GM13976 (cell line): ENCODE measurements at regions not wholly inside any gene's neighbourhood (a gene's known extent, or its start where the extent isn't known, plus 50 kb on each side); places are given as distances from the start of the nearest gene placed in this dataset.

Experiments
- DNase-seq: peaks from one replicate; pipeline ENCODE4 v3.0.0; 2012; ENCODE audit warnings: low spot score
- CTCF ChIP-seq: IDR thresholded peaks from 2 replicates; pipeline ENCODE4 v1.5.1; 2012; ENCODE audit warnings: borderline replicate concordance, mild to moderate bottlenecking; ENCODE audit not compliant: insufficient read depth; ENCODE audit errors: extremely low read depth, missing control alignments, control extremely low read depth
- in situ Hi-C: fragments of 300-500 bp; cut with MboI; formaldehyde crosslinking; loops from one replicate; pipeline ENCODE4 v1.12.0; 2022; ENCODE audit warnings: low sequenced_read_pairs, mixed read lengths, inconsistent platforms; ENCODE audit not compliant: unreplicated experiment

DNA sequence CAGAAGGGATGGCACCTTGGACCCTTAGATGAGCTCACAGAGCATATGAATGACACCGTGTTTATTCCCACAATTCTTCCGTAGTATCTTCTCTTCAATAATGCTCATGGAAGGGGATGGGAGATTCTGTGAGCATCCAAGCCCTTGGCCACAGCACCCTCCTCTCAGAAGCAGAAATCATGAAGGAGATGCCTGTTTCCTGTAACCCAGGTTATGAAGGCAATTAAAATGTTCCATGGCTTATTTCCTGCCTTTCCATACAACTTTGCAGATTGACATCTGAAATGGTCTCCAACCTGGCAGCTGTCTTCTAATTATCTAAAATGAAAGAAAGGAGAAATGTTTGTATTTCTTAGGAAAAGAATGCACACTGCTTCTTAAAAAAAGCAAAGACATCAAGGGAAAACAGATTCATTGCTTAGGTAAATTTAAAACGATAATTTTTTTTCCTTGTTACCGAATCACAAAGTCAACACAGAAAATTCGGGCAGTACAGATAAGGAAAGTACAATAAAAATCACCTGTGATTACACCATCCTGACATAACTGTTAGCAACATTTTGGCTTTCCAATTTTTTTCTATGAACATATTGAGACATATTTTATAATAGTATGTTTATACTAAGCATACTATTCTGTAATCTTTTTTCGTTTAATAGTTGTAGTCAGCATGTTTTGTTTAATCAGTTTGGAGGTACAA lies 128.5 kb downstream of the SQOR start:
- no peak for TF ChIP-seq CTCF
- no peak for DNase-seq
- in situ Hi-C loops, result no loop called here

- DNase-seq, result no peak
- in situ Hi-C loops, result no loop called here
- TF ChIP-seq CTCF, result no peak
Measured at GRCh38 chr15:45773149-45773548, 138.3 kb downstream of the SQOR start.

DNA sequence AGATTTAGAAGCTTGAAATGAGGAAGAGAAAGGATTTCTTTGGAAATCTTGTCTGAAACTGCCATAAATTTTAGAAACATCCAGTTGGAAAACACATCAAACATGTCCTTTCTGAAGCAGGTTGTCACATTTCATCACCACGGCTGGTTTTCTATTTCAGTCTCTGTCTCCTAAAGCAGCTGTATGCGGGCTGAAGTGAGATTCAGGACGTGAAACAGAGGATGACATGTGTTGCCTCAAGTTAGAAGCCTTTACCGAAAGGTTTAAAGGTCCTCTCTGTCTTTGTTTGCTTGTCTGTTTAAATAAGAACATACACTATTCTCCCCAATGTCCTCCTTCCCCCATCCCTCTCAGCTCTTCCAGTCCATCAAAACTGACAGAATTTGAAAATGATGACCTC lies 141.9 kb downstream of the SQOR start:
- TF ChIP-seq CTCF, result no peak
- in situ Hi-C loops, result no loop called here
- no peak for DNase-seq

DNA sequence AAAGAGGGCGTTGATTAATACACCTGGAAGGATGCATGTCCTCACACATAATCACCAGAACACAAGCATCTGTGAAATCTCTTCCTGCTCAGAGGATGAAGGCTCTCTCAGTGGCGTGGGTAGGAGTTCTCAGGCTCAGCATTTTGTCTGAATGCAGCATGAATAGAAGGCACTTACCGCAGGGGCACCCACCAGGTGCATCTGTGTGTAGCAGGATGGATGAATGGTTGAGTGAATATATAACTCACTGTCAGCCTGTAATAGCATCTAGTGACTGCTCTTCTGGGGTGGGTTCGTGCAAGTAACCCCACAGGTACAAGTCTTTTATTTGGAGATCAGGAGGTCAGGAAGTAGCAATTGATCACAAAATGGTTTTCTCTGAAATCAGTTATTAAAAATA lies 143.0 kb downstream of the SQOR start:
- in situ Hi-C loops, result no loop called here
- no peak for DNase-seq
- TF ChIP-seq CTCF, result no peak

- no peak for DNase-seq
Measured at GRCh38 chr15:45780352-45780751, 145.5 kb downstream of the SQOR start.

GRCh38 chr15:45784656-45785055 lies 149.8 kb downstream of the SQOR start:
- no peak for DNase-seq
- no peak for TF ChIP-seq CTCF
- in situ Hi-C loops, result no loop called here

More at GRCh38 chr15:45780352-45780751, 145.5 kb downstream of the SQOR start:
- in situ Hi-C loops, result no loop called here
- no peak for TF ChIP-seq CTCF
